Nephron (organoid): ENCODE measurements at regions not wholly inside any gene's neighbourhood (a gene's known extent, or its start where the extent isn't known, plus 50 kb on each side); places are given as distances from the start of the nearest gene placed in this dataset.

Experiments used
- H3K27ac Mint-ChIP-seq, 3 experiments: 2 replicates each; pipeline ENCODE4 v1.8.0; 2020; ENCODE audit warnings: mixed read lengths in 3 of 3, mild to moderate bottlenecking in 2 of 3, moderate library complexity in 1 of 3
- H3K27me3 Mint-ChIP-seq: 2 replicates; pipeline ENCODE4 v1.8.0; 2021; ENCODE audit warnings: low read depth, mild to moderate bottlenecking, moderate library complexity, mixed read lengths
- H3K36me3 Mint-ChIP-seq: 2 replicates; pipeline ENCODE4 v1.8.0; 2020; ENCODE audit warnings: low read depth, mixed read lengths
- H3K4me1 Mint-ChIP-seq: 2 replicates; pipeline ENCODE4 v1.8.0; 2020; ENCODE audit warnings: mixed read lengths
- H3K4me3 Mint-ChIP-seq, 3 experiments: 2 replicates each; pipeline ENCODE4 v1.8.0; 2020; ENCODE audit warnings: mild to moderate bottlenecking in 3 of 3, mixed read lengths in 3 of 3, moderate library complexity in 2 of 3
- H3K9me3 Mint-ChIP-seq: 2 replicates; pipeline ENCODE4 v1.8.0; 2020; ENCODE audit warnings: mixed read lengths
- TF ChIP-seq, protein P1 (sequence below), 3 experiments: fragments of 200-600 bp; sonication (generic); IDR thresholded peaks; one replicate each; pipeline ENCODE4 v1.5.0; 2021; ENCODE audit warnings: antibody characterized with exemption in 3 of 3; ENCODE audit not compliant: unreplicated experiment in 3 of 3

DNA sequence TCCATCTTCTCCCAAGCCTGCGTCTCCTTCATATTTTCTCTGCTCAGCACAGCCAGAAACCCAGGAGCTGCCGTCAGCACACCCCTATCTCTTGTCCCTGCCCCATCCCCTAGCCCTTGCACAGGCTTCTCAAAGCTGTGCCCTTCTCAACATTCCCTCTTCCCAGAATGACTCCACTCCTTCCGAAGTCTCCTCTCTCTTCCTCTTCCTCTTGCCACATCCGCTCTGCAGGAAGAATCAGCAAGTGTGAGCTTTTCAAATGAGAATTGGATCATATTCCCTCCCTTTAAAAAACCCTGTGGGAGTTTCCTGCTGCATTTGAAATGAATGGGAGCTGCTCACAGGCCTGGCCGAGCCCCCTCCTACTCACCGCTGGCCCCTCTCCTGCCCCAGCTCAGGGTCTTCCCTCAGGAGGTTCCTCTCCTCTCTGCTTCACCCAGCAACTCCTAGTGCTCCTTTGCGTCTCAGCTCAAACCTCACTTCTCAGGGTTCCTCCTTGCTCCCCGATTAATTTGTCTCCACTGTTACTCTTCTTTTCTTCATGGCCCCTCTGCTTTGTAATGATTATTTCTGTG, 528.5 kb upstream of the CCDC196 start:
- TF ChIP-seq, protein P1, sequence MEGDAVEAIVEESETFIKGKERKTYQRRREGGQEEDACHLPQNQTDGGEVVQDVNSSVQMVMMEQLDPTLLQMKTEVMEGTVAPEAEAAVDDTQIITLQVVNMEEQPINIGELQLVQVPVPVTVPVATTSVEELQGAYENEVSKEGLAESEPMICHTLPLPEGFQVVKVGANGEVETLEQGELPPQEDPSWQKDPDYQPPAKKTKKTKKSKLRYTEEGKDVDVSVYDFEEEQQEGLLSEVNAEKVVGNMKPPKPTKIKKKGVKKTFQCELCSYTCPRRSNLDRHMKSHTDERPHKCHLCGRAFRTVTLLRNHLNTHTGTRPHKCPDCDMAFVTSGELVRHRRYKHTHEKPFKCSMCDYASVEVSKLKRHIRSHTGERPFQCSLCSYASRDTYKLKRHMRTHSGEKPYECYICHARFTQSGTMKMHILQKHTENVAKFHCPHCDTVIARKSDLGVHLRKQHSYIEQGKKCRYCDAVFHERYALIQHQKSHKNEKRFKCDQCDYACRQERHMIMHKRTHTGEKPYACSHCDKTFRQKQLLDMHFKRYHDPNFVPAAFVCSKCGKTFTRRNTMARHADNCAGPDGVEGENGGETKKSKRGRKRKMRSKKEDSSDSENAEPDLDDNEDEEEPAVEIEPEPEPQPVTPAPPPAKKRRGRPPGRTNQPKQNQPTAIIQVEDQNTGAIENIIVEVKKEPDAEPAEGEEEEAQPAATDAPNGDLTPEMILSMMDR (IDR thresholded peaks at IDR 0.05; ENCODE audit: unreplicated experiment in 3 of 3) = no peak
- no peak overlapping the region for H3K27ac Mint-ChIP-seq
- H3K9me3 Mint-ChIP-seq = no peaks in the 10 kb centered on the region
- no peaks in the 10 kb centered on the region for H3K36me3 Mint-ChIP-seq
- H3K27me3 Mint-ChIP-seq = peaks cover 14% of the 10 kb centered on the region
- peaks cover 21% of the 10 kb centered on the region for H3K4me1 Mint-ChIP-seq
- H3K4me3 Mint-ChIP-seq = no peak overlapping the region

DNA sequence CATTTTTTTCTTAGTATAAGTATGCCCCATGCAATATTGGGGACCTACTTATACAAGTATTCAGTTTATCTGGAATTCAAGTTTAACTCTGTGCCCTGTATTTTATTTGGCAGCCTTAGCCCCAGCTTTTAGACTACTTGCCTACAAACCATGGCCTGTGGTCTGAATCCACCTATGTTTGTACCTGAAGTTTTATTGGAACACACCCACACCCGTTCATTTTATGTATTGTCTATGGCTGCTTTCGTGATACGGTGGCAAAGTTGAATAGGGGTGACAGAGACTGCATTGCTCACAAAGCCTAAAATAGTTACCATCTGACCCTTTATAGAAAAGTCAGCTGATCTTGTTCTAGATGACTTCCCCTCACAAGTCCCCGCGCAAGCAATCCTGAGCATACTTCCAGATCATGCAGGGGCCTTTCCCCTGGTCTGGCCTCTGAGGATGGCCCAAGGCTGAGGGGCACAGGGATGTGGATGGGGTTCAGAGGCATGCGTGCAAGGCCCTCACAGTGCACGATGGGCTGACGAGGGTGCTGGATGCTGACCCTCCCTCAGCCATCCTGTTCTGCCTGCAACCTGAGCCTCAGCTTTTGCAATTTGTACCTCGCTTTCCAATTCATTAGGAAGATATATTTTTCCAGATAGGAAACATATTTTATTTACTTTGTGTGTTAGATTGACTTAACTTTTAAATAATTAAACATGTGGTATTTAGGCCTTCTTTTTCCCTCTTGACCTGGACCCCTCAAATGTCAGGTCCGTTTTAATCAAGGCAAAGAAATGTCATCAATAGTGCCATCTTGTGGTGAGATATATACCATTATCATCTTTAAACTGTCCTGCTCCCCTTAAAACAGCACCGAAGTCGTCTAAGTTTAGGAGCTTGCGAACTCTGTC, 527.3 kb upstream of the CCDC196 start:
- Mint-ChIP-seq H3K9me3 (no peaks in the 10 kb centered on the region), H3K4me3 (no peak overlapping the region), H3K36me3 (no peaks in the 10 kb centered on the region), H3K4me1 (peaks cover 22% of the 10 kb centered on the region), H3K27ac (no peak overlapping the region), H3K27me3 (peaks cover 14% of the 10 kb centered on the region)
- TF ChIP-seq, protein P1 (IDR thresholded peaks at IDR 0.05; ENCODE audit: unreplicated experiment in 3 of 3) = peak; percentile 41 to 58 (median 57)

DNA sequence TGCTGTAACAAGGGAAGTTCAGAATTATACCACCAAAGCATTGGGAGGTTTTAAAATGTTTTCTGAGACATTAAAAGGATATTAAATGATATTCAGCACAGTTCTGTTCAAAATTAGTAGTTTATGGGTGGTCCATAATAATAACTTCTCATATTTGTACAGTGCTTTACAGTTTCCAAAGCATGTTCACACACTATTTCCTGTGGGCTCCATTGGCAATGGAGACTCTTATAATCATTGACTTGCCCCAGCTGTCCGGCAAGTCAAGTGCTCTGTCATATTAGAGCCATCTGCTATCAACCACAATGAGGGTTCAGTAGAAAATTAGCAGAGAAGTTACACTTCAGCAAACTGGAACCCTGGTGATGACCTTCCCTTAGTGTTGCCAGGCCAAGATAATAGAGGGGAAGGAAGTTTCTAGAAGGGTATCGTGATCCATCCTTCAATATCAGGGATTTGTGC, 526.6 kb upstream of the CCDC196 start:
- TF ChIP-seq, protein P1 (IDR thresholded peaks at IDR 0.05; ENCODE audit: unreplicated experiment in 3 of 3) = no peak
- no peak overlapping the region for H3K4me3 Mint-ChIP-seq
- H3K36me3 Mint-ChIP-seq = no peaks in the 10 kb centered on the region
- peaks cover 16% of the 10 kb centered on the region for H3K27me3 Mint-ChIP-seq
- no peak overlapping the region for H3K27ac Mint-ChIP-seq
- H3K9me3 Mint-ChIP-seq = no peaks in the 10 kb centered on the region
- peaks cover 22% of the 10 kb centered on the region for H3K4me1 Mint-ChIP-seq

DNA sequence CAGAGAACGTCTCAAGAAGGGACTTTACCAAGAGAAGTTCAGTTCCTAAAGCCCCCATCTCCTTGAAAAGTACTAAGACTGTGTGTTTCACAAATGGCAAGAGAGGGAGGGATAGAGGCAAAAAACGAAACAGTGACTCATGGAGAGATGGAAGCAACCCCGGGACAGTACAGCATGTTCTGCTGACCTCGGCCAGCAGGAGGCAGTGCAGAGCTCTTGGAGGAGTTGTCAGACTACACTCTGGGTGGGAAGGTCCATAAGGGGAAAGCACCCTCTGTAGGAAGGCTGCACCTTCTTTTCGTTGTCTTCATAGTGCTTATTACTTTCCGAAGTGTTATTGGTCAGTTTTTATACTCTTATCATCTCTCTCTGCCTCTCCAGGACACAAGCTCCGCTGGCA, 525.2 kb upstream of the CCDC196 start:
- TF ChIP-seq, protein P1 (IDR thresholded peaks at IDR 0.05; ENCODE audit: unreplicated experiment in 3 of 3) = peak; percentile 26 to 34 (median 32)
- H3K4me1 Mint-ChIP-seq = peaks cover 22% of the 10 kb centered on the region

DNA sequence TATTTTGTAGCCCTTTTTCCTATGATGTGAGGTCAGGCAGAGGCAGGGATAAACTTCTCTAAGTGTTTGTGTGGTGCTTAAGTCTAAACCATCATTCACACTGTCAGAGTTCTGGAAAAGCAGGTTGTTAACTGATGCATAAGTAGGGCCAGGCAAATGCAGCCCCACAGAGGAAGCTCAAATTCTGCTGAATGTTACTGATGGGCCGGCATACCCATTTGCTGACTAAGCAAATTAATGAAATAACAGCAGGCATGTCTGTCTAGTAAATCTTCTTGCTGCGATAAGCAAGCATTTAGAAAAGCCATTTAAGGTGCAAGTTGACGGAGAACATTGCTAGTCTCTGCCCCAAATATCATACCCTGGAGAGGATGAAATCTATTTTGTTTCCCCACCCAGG, 523.2 kb upstream of the CCDC196 start:
- H3K27me3 Mint-ChIP-seq = peaks cover 14% of the 10 kb centered on the region
- no peaks in the 10 kb centered on the region for H3K36me3 Mint-ChIP-seq
- no peak overlapping the region for H3K4me3 Mint-ChIP-seq
- TF ChIP-seq, protein P1 (IDR thresholded peaks at IDR 0.05; ENCODE audit: unreplicated experiment in 3 of 3) = no peak
- H3K9me3 Mint-ChIP-seq = no peaks in the 10 kb centered on the region
- peak overlapping the region in 1 of 3 experiments; percentile 11 for H3K27ac Mint-ChIP-seq
- H3K4me1 Mint-ChIP-seq = peaks cover 22% of the 10 kb centered on the region

More for the DNA sequence above, 525.2 kb upstream of the CCDC196 start:
- no peaks in the 10 kb centered on the region for H3K9me3 Mint-ChIP-seq
- H3K27me3 Mint-ChIP-seq = peaks cover 14% of the 10 kb centered on the region
- H3K4me3 Mint-ChIP-seq = no peak overlapping the region
- H3K27ac Mint-ChIP-seq = no peak overlapping the region
- no peaks in the 10 kb centered on the region for H3K36me3 Mint-ChIP-seq
